ENCODE measurements at regions not wholly inside any gene's neighbourhood (a gene's known extent, or its start where the extent isn't known, plus 50 kb on each side); places are given as distances from the start of the nearest gene placed in this dataset.

- intact Hi-C loops (cut with micrococcal nuclease), result no loop called here
- H3K4me1 ChIP-seq (ENCODE audit: insufficient read depth, low read length), result no peaks in the 10 kb centered on the region
- no peaks in the 10 kb centered on the region for H3K36me3 ChIP-seq (ENCODE audit: insufficient read depth, low read length)
- peaks cover 0 to 7% (median 5%) of the 10 kb centered on the region in 4 donors for H3K4me1 Mint-ChIP-seq
- no peaks in the 10 kb centered on the region for H3K9me3 Mint-ChIP-seq
- H3K27me3 Mint-ChIP-seq, result peaks cover 0 to 3% of the 10 kb centered on the region in 2 donors
- H3K36me3 Mint-ChIP-seq, result no peaks in the 10 kb centered on the region
- POLR2A ChIA-PET (ENCODE audit: partially characterized antibody), result no interaction called here
- H3K9me3 ChIP-seq (ENCODE audit: control insufficient read depth in 1 of 2, low read length in 2 of 2), result no peaks in the 10 kb centered on the region
- no peak overlapping the region for H3K27ac ChIP-seq (ENCODE audit: low read depth, low read length)
- no peak overlapping the region for H3K4me3 Mint-ChIP-seq
- H3K27me3 ChIP-seq (ENCODE audit: insufficient read depth, low read length), result no peaks in the 10 kb centered on the region
- H3K27ac Mint-ChIP-seq, result no peak overlapping the region
- H3K4me3 ChIP-seq (ENCODE audit: low read length in 2 of 2), result no peak overlapping the region
- DNase-seq, result no peak
- CTCF ChIA-PET (ENCODE audit: partially characterized antibody), result no interaction called here
Measured at GRCh38 chr13:21234526-21234925, 58.1 kb downstream of the MRPL57 start.

- Mint-ChIP-seq H3K4me3 (no peak overlapping the region), H3K9me3 (no peaks in the 10 kb centered on the region), H3K36me3 (no peaks in the 10 kb centered on the region), H3K4me1 (peaks cover under 1 to 7% (median 5%) of the 10 kb centered on the region in 4 donors), H3K27me3 (peaks cover 0 to 4% of the 10 kb centered on the region in 2 donors), H3K27ac (no peak overlapping the region)
- intact Hi-C loops (cut with micrococcal nuclease), result no loop called here
- POLR2A ChIA-PET (ENCODE audit: partially characterized antibody), result no interaction called here
- Histone ChIP-seq H3K9me3 (ENCODE audit: control insufficient read depth in 1 of 2, low read length in 2 of 2) (no peaks in the 10 kb centered on the region), H3K4me3 (ENCODE audit: low read length in 2 of 2) (no peak overlapping the region), H3K27ac (ENCODE audit: low read depth, low read length) (no peak overlapping the region), H3K36me3 (ENCODE audit: insufficient read depth, low read length) (no peaks in the 10 kb centered on the region), H3K4me1 (ENCODE audit: insufficient read depth, low read length) (no peaks in the 10 kb centered on the region), H3K27me3 (ENCODE audit: insufficient read depth, low read length) (no peaks in the 10 kb centered on the region)
- CTCF ChIA-PET (ENCODE audit: partially characterized antibody), result no interaction called here
- no peak for DNase-seq
Measured at GRCh38 chr13:21235174-21235573, 58.7 kb downstream of the MRPL57 start.

- CTCF ChIA-PET (ENCODE audit: partially characterized antibody), result no interaction called here
- no peaks in the 10 kb centered on the region for H3K9me3 ChIP-seq (ENCODE audit: control insufficient read depth in 1 of 2, low read length in 2 of 2)
- intact Hi-C loops (cut with micrococcal nuclease), result no loop called here
- H3K27me3 ChIP-seq (ENCODE audit: insufficient read depth, low read length), result no peaks in the 10 kb centered on the region
- H3K36me3 ChIP-seq (ENCODE audit: insufficient read depth, low read length), result no peaks in the 10 kb centered on the region
- POLR2A ChIA-PET (ENCODE audit: partially characterized antibody), result no interaction called here
- no peaks in the 10 kb centered on the region for H3K4me1 ChIP-seq (ENCODE audit: insufficient read depth, low read length)
- H3K27ac ChIP-seq (ENCODE audit: low read depth, low read length), result no peak overlapping the region
- H3K27ac Mint-ChIP-seq, result no peak overlapping the region
- no peak for DNase-seq
- H3K27me3 Mint-ChIP-seq, result peaks cover 0 to 6% of the 10 kb centered on the region in 2 donors
- H3K4me1 Mint-ChIP-seq, result peaks cover 2 to 10% (median 7%) of the 10 kb centered on the region in 4 donors
- H3K4me3 ChIP-seq (ENCODE audit: low read length in 2 of 2), result no peak overlapping the region
- no peaks in the 10 kb centered on the region for H3K36me3 Mint-ChIP-seq
- H3K4me3 Mint-ChIP-seq, result no peak overlapping the region
- no peaks in the 10 kb centered on the region for H3K9me3 Mint-ChIP-seq
Measured at GRCh38 chr13:21237081-21237480, 60.6 kb downstream of the MRPL57 start.

GRCh38 chr13:21238267-21238666, 61.8 kb downstream of the MRPL57 start:
- H3K4me1 ChIP-seq (ENCODE audit: insufficient read depth, low read length), result no peaks in the 10 kb centered on the region
- H3K4me3 ChIP-seq (ENCODE audit: low read length in 2 of 2), result no peak overlapping the region
- POLR2A ChIA-PET (ENCODE audit: partially characterized antibody), result no interaction called here
- DNase-seq, result no peak
- intact Hi-C loops (cut with micrococcal nuclease), result no loop called here
- peaks cover 0 to 2% (median 0%) of the 10 kb centered on the region in 8 donors for H3K9me3 Mint-ChIP-seq
- H3K27me3 ChIP-seq (ENCODE audit: insufficient read depth, low read length), result no peaks in the 10 kb centered on the region
- no peak overlapping the region for H3K27ac Mint-ChIP-seq
- no peaks in the 10 kb centered on the region for H3K36me3 Mint-ChIP-seq
- H3K27ac ChIP-seq (ENCODE audit: low read depth, low read length), result no peak overlapping the region
- H3K27me3 Mint-ChIP-seq, result peaks cover 0 to 7% of the 10 kb centered on the region in 2 donors
- peaks cover 0 to 6% (median 2%) of the 10 kb centered on the region in 4 donors for H3K4me1 Mint-ChIP-seq
- H3K9me3 ChIP-seq (ENCODE audit: control insufficient read depth in 1 of 2, low read length in 2 of 2), result no peaks in the 10 kb centered on the region
- no peak overlapping the region for H3K4me3 Mint-ChIP-seq
- no peaks in the 10 kb centered on the region for H3K36me3 ChIP-seq (ENCODE audit: insufficient read depth, low read length)
- CTCF ChIA-PET (ENCODE audit: partially characterized antibody), result no interaction called here

GRCh38 chr13:21240586-21240985, 64.1 kb downstream of the MRPL57 start:
- peaks cover 0 to 2% (median 0%) of the 10 kb centered on the region in 8 donors for H3K9me3 Mint-ChIP-seq
- H3K4me3 Mint-ChIP-seq, result no peak overlapping the region
- Histone ChIP-seq H3K27me3 (ENCODE audit: insufficient read depth, low read length) (no peaks in the 10 kb centered on the region), H3K9me3 (ENCODE audit: control insufficient read depth in 1 of 2, low read length in 2 of 2) (no peaks in the 10 kb centered on the region), H3K4me3 (ENCODE audit: low read length in 2 of 2) (no peak overlapping the region), H3K36me3 (ENCODE audit: insufficient read depth, low read length) (no peaks in the 10 kb centered on the region), H3K4me1 (ENCODE audit: insufficient read depth, low read length) (no peaks in the 10 kb centered on the region), H3K27ac (ENCODE audit: low read depth, low read length) (no peak overlapping the region)
- no peaks in the 10 kb centered on the region for H3K36me3 Mint-ChIP-seq
- no peak for DNase-seq
- peaks cover 3 to 7% of the 10 kb centered on the region in 2 donors for H3K27me3 Mint-ChIP-seq
- CTCF ChIA-PET (ENCODE audit: partially characterized antibody), result no interaction called here
- H3K4me1 Mint-ChIP-seq, result peaks cover 0 to 6% (median 2%) of the 10 kb centered on the region in 4 donors
- POLR2A ChIA-PET (ENCODE audit: partially characterized antibody), result no interaction called here
- no peak overlapping the region for H3K27ac Mint-ChIP-seq
- intact Hi-C loops (cut with micrococcal nuclease), result no loop called here

GRCh38 chr13:21242236-21242635, 65.8 kb downstream of the MRPL57 start:
- ChIA-PET POLR2A (ENCODE audit: partially characterized antibody) (no interaction called here), CTCF (ENCODE audit: partially characterized antibody) (no interaction called here)
- H3K9me3 ChIP-seq (ENCODE audit: control insufficient read depth in 1 of 2, low read length in 2 of 2), result no peaks in the 10 kb centered on the region
- Mint-ChIP-seq H3K36me3 (no peaks in the 10 kb centered on the region), H3K27ac (no peak overlapping the region), H3K9me3 (peaks cover 0 to 2% (median 0%) of the 10 kb centered on the region in 8 donors), H3K27me3 (peaks cover 3 to 10% of the 10 kb centered on the region in 2 donors), H3K4me1 (peaks cover 0 to 6% (median 2%) of the 10 kb centered on the region in 4 donors), H3K4me3 (no peak overlapping the region)
- no peak overlapping the region for H3K27ac ChIP-seq (ENCODE audit: low read depth, low read length)
- intact Hi-C loops (cut with micrococcal nuclease), result no loop called here
- no peaks in the 10 kb centered on the region for H3K27me3 ChIP-seq (ENCODE audit: insufficient read depth, low read length)
- H3K36me3 ChIP-seq (ENCODE audit: insufficient read depth, low read length), result no peaks in the 10 kb centered on the region
- no peak overlapping the region for H3K4me3 ChIP-seq (ENCODE audit: low read length in 2 of 2)
- DNase-seq, result no peak
- no peaks in the 10 kb centered on the region for H3K4me1 ChIP-seq (ENCODE audit: insufficient read depth, low read length)

- CTCF ChIA-PET (ENCODE audit: partially characterized antibody), result no interaction called here
- peaks cover 0 to 2% (median 0%) of the 10 kb centered on the region in 8 donors for H3K9me3 Mint-ChIP-seq
- H3K36me3 Mint-ChIP-seq, result no peaks in the 10 kb centered on the region
Measured at GRCh38 chr13:21243045-21243897, 66.8 kb downstream of the MRPL57 start.

More at GRCh38 chr13:21243045-21243897, 66.8 kb downstream of the MRPL57 start:
- H3K9me3 ChIP-seq (ENCODE audit: control insufficient read depth in 1 of 2, low read length in 2 of 2), result no peaks in the 10 kb centered on the region
- POLR2A ChIA-PET (ENCODE audit: partially characterized antibody), result no interaction called here
- H3K4me1 ChIP-seq (ENCODE audit: insufficient read depth, low read length), result no peaks in the 10 kb centered on the region
- H3K27me3 Mint-ChIP-seq, result peaks cover 6 to 10% of the 10 kb centered on the region in 2 donors
- no peaks in the 10 kb centered on the region for H3K27me3 ChIP-seq (ENCODE audit: insufficient read depth, low read length)
- H3K4me1 Mint-ChIP-seq, result peaks cover 0 to 6% (median 2%) of the 10 kb centered on the region in 4 donors
- no peak for DNase-seq
- H3K4me3 Mint-ChIP-seq, result no peak overlapping the region
- H3K27ac Mint-ChIP-seq, result no peak overlapping the region
- H3K4me3 ChIP-seq (ENCODE audit: low read length in 2 of 2), result no peak overlapping the region
- intact Hi-C loops (cut with micrococcal nuclease), result no loop called here
- no peaks in the 10 kb centered on the region for H3K36me3 ChIP-seq (ENCODE audit: insufficient read depth, low read length)
- H3K27ac ChIP-seq (ENCODE audit: low read depth, low read length), result no peak overlapping the region
